ENCODE measurements at regions not wholly inside any gene's neighbourhood (a gene's known extent, or its start where the extent isn't known, plus 50 kb on each side); places are given as distances from the start of the nearest gene placed in this dataset.

DNA sequence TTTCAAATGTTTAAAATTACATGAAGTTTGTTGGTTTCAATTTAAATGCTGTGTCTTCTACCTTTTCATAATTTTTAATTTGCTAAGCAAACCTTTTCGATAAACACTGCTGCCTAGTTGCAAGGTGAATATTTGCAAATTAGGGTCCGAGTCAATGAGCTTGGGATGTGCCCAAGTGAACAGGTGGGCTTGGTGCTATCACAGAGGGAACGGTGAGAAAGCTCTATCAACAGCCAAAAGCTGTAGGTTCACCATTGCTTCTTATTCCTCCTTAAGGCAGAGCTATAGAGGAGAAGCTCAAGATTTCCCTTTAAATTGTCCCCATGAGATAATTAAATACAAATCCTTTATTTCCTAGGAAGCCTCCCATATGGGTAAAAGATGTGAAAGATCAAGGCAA is 245.3 kb upstream of the CELF2 start:
- H4K20me1 ChIP-seq (ENCODE audit: insufficient read depth), result no peaks in the 10 kb centered on the region
- ChIA-PET CTCF (no interaction called here), RAD21 (ENCODE audit: low non-redundant PET in 1 of 2, low total read pairs in 2 of 2, uncharacterized antibody in 2 of 2, unreplicated experiment in 2 of 2) (no interaction called here), POLR2A (no interaction called here)
- no peak for TF ChIP-seq ZNF274 (IDR thresholded peaks at IDR 0.05; ENCODE audit: low read depth, low read length)
- no peak for TF ChIP-seq ZFX (IDR thresholded peaks at IDR 0.05)
- no peak for TF ChIP-seq FOSL1 (IDR thresholded peaks at IDR 0.05; ENCODE audit: low read depth)
- TF ChIP-seq EZH2 (IDR thresholded peaks at IDR 0.05), result no peak
- TF ChIP-seq EGR1 (IDR thresholded peaks at IDR 0.05; ENCODE audit: low read depth), result no peak
- no peak for TF ChIP-seq ATF3 (IDR thresholded peaks at IDR 0.05)
- TF ChIP-seq RAD21 (IDR thresholded peaks at IDR 0.05; ENCODE audit: low read depth), result no peak
- TF ChIP-seq POLR2A (IDR thresholded peaks at IDR 0.05; ENCODE audit: borderline replicate concordance, extremely low read depth, insufficient read depth, insufficient read length), result no peak
- no peak for TF ChIP-seq EZH2phosphoT487 (IDR thresholded peaks at IDR 0.05; ENCODE audit: borderline replicate concordance)
- no peak for TF ChIP-seq SRF (IDR thresholded peaks at IDR 0.05; ENCODE audit: low read depth)
- TF ChIP-seq JUND (IDR thresholded peaks at IDR 0.05), result no peak
- no peak for TF ChIP-seq CBX3 (IDR thresholded peaks at IDR 0.05; ENCODE audit: low read depth)
- TF ChIP-seq ELF1 (IDR thresholded peaks at IDR 0.05; ENCODE audit: borderline replicate concordance, low read depth), result no peak
- TF ChIP-seq POLR2AphosphoS5 (IDR thresholded peaks at IDR 0.05; ENCODE audit: low read depth, low read length), result no peak
- TF ChIP-seq MAX (IDR thresholded peaks at IDR 0.05), result no peak
- TF ChIP-seq CEBPB (IDR thresholded peaks at IDR 0.05; ENCODE audit: low read depth), result no peak
- no peak for TF ChIP-seq TCF7L2 (IDR thresholded peaks at IDR 0.05; ENCODE audit: borderline replicate concordance, extremely low read depth, insufficient read depth, insufficient read length)
- no peak overlapping the region for H3K4me3 ChIP-seq (replicated peaks in 1 of 2; ENCODE audit: low read depth in 1 of 2, low read length in 2 of 2)
- peaks cover 10 to 19% of the 10 kb centered on the region in 2 experiments; a peak in 2 of 4 replicates for H3K9me3 ChIP-seq (ENCODE audit: control insufficient read depth in 1 of 2, insufficient read depth in 1 of 2, low read depth in 1 of 2, low read length in 2 of 2)
- H3K79me2 ChIP-seq (ENCODE audit: insufficient read depth, low read length), result no peaks in the 10 kb centered on the region
- no peak overlapping the region for H3K4me2 ChIP-seq (ENCODE audit: low read length)
- H3K36me3 ChIP-seq (ENCODE audit: control insufficient read depth in 1 of 2, insufficient read depth in 2 of 2, low read length in 2 of 2), result no peaks in the 10 kb centered on the region
- H2AFZ ChIP-seq (ENCODE audit: low read depth, low read length, poor library complexity, severe bottlenecking), result no peak overlapping the region
- H3K27ac ChIP-seq (ENCODE audit: low read depth, low read length), result no peak overlapping the region
- H3K4me1 ChIP-seq (ENCODE audit: control insufficient read depth in 1 of 2, insufficient read depth in 2 of 2, low read length in 2 of 2), result no peaks in the 10 kb centered on the region
- H3K27me3 ChIP-seq (ENCODE audit: insufficient read depth, low read length), result no peaks in the 10 kb centered on the region
- intact Hi-C loops (cut with micrococcal nuclease), result no loop called here
- no peak overlapping the region for H3K9ac ChIP-seq (ENCODE audit: low read length)
- H3K9me2 ChIP-seq (ENCODE audit: insufficient read depth), result no peaks in the 10 kb centered on the region
- ATAC-seq, result no peak
- no peak for DNase-seq (ENCODE audit: low read depth, low spot score)
- no TSS peak for BruUV-seq (replicated peaks)

Measured in HCT116 (cell line).